Body of pancreas (tissue), 4 donors: ENCODE measurements at regions not wholly inside any gene's neighbourhood (a gene's known extent, or its start where the extent isn't known, plus 50 kb on each side); places are given as distances from the start of the nearest gene placed in this dataset.

Experiments used
- POLR2A ChIP-seq, 3 donors: fragments of 450-650 bp; IDR thresholded peaks; one replicate each; pipeline ENCODE4 v1.6.1; 2016; ENCODE audit warnings: antibody characterized with exemption in 3 of 3, mild to moderate bottlenecking in 2 of 3
- TF ChIP-seq, protein P1 (sequence below), 7 experiments: fragments of 450-650 bp in 4 of 7; fragments of 200-600 bp in 3 of 7; sonication (generic) in 3 of 7; IDR thresholded peaks; one replicate each; pipeline ENCODE4 v1.5.1; 2016 to 2019; ENCODE audit warnings: antibody characterized with exemption in 7 of 7

- no peak for TF ChIP-seq POLR2A (IDR thresholded peaks at IDR 0.05)
- TF ChIP-seq, protein P1, sequence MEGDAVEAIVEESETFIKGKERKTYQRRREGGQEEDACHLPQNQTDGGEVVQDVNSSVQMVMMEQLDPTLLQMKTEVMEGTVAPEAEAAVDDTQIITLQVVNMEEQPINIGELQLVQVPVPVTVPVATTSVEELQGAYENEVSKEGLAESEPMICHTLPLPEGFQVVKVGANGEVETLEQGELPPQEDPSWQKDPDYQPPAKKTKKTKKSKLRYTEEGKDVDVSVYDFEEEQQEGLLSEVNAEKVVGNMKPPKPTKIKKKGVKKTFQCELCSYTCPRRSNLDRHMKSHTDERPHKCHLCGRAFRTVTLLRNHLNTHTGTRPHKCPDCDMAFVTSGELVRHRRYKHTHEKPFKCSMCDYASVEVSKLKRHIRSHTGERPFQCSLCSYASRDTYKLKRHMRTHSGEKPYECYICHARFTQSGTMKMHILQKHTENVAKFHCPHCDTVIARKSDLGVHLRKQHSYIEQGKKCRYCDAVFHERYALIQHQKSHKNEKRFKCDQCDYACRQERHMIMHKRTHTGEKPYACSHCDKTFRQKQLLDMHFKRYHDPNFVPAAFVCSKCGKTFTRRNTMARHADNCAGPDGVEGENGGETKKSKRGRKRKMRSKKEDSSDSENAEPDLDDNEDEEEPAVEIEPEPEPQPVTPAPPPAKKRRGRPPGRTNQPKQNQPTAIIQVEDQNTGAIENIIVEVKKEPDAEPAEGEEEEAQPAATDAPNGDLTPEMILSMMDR (IDR thresholded peaks at IDR 0.05): no peak
Observed at GRCh38 chrX:155757046-155757759, 123.9 kb upstream of the VAMP7 start.
